PC-3 (cell line): ENCODE measurements at regions not wholly inside any gene's neighbourhood (a gene's known extent, or its start where the extent isn't known, plus 50 kb on each side); places are given as distances from the start of the nearest gene placed in this dataset.

Experiments
- ATAC-seq: fragments of 200-7000 bp; cut with Tn5 transposase; 2 replicates; pipeline ENCODE4 v1.9.1; 2020; ENCODE audit warnings: mild to moderate bottlenecking, moderate library complexity
- BruUV-seq: library from RNA; stranded (reverse); fragments of 400-500 nt; replicated peaks from 2 replicates; lab custom pipeline; 2021; lab: Mats Ljungman, UMichigan
- CTCF ChIA-PET: fragments of 300-600 bp; sonication (Branson Sonifier 250); formaldehyde crosslinking; loops from one replicate; lab custom pipeline; 2022; ENCODE audit warnings: antibody characterized with exemption; lab: Charles Lee
- POLR2A ChIA-PET: fragments of 300-600 bp; sonication (Branson Sonifier 250); formaldehyde crosslinking; loops from one replicate; lab custom pipeline; 2022; ENCODE audit warnings: antibody characterized with exemption; ENCODE audit not compliant: unreplicated experiment; lab: Charles Lee
- DNase-seq: peaks from one replicate; pipeline ENCODE4 v3.0.0-alpha.2; 2015
- H2AFZ ChIP-seq: fragments of 300-600 bp; sonication (generic); 2 replicates; pipeline ENCODE4 v1.6.0; 2016; ENCODE audit warnings: antibody characterized with exemption, low read length
- H3F3A ChIP-seq: fragments of 300-600 bp; sonication (generic); one replicate; pipeline ENCODE4 v1.6.0; 2017; ENCODE audit warnings: antibody characterized with exemption, low read length, control low read depth, mild to moderate bottlenecking; ENCODE audit not compliant: unreplicated experiment
- H3K27ac ChIP-seq: fragments of 300-600 bp; sonication (generic); 2 replicates; pipeline ENCODE4 v1.5.1; 2016; ENCODE audit warnings: mild to moderate bottlenecking, low read length
- H3K27me3 ChIP-seq: fragments of 300-600 bp; sonication (generic); 2 replicates; pipeline ENCODE4 v1.6.1; 2016; ENCODE audit warnings: low read length, mixed read lengths
- H3K36me3 ChIP-seq: fragments of 300-600 bp; sonication (generic); 2 replicates; pipeline ENCODE4 v1.6.1; 2016; ENCODE audit warnings: low read depth, mixed run types, low read length, mixed read lengths
- H3K4me1 ChIP-seq: fragments of 300-600 bp; sonication (generic); 2 replicates; pipeline ENCODE4 v1.5.1; 2016; ENCODE audit warnings: low read length; ENCODE audit not compliant: insufficient read depth
- H3K4me2 ChIP-seq: fragments of 300-600 bp; sonication (generic); 2 replicates; pipeline ENCODE4 v1.6.0; 2016; ENCODE audit warnings: low read length
- H3K4me3 ChIP-seq: fragments of 300-600 bp; sonication (generic); 2 replicates; pipeline ENCODE4 v1.5.1; 2016; ENCODE audit warnings: mild to moderate bottlenecking, low read length, mixed read lengths
- H3K79me2 ChIP-seq: fragments of 300-600 bp; sonication (generic); 2 replicates; pipeline ENCODE4 v1.6.1; 2017; ENCODE audit warnings: low read length, mixed read lengths
- H3K9ac ChIP-seq: fragments of 300-600 bp; sonication (generic); 2 replicates; pipeline ENCODE4 v1.6.0; 2016; ENCODE audit warnings: mild to moderate bottlenecking, low read length
- H3K9me2 ChIP-seq: fragments of 300-600 bp; sonication (generic); replicated peaks from 2 replicates; pipeline ENCODE4 v1.6.1; 2016; ENCODE audit warnings: mixed run types, low read length, mixed read lengths
- H3K9me3 ChIP-seq: fragments of 300-600 bp; sonication (generic); 2 replicates; pipeline ENCODE4 v1.6.1; 2016; ENCODE audit warnings: low read length, mixed read lengths
- H4K20me1 ChIP-seq: fragments of 300-600 bp; sonication (generic); 2 replicates; pipeline ENCODE4 v1.6.1; 2016; ENCODE audit warnings: low read length, mixed read lengths
- EZH2 ChIP-seq: fragments of 300-600 bp; sonication (generic); IDR thresholded peaks from one replicate; pipeline ENCODE4 v1.6.1; 2017; ENCODE audit warnings: antibody characterized with exemption, mild to moderate bottlenecking, low read length; ENCODE audit not compliant: unreplicated experiment
- EZH2phosphoT487 ChIP-seq: fragments of 300-600 bp; sonication (generic); IDR thresholded peaks from 2 replicates; pipeline ENCODE4 v1.6.1; 2018; ENCODE audit warnings: mild to moderate bottlenecking, antibody characterized with exemption, low read length, borderline replicate concordance
- intact Hi-C: fragments of 100-400 bp; cut with micrococcal nuclease; formaldehyde crosslinking; loops from 2 replicates; pipeline ENCODE4 v1.9.0; 2023
- TF ChIP-seq, protein P1 (sequence below): fragments of 300-600 bp; sonication (generic); conservative IDR thresholded peaks from 2 replicates; pipeline ENCODE4 v1.5.1; 2017; ENCODE audit warnings: antibody characterized with exemption, low read depth, mild to moderate bottlenecking, low read length

DNA sequence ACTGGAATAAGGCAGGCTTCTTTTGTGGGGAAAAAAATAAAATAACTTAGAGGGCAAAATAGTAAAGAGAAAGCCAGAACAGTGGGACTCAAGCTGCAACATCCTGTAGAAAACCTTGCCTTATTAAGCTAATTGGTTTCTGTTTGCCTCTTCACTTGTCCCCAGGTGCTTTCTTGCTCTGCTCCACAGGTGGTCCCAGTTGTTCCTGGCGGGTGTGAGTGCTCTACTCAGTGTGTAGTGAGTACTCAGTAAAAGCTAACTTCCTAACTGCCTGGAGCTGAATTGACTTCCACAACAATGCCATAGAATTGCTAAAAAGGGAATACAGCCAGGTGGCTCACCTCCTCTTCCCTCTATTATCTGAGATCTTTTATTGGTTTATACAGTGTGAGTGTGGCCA lies 930.2 kb downstream of the C4orf33 start:
- ChIA-PET POLR2A (no interaction called here), CTCF (no interaction called here)
- H3K4me1 ChIP-seq = no peaks in the 10 kb centered on the region
- no peak for TF ChIP-seq EZH2
- TF ChIP-seq, protein P1, sequence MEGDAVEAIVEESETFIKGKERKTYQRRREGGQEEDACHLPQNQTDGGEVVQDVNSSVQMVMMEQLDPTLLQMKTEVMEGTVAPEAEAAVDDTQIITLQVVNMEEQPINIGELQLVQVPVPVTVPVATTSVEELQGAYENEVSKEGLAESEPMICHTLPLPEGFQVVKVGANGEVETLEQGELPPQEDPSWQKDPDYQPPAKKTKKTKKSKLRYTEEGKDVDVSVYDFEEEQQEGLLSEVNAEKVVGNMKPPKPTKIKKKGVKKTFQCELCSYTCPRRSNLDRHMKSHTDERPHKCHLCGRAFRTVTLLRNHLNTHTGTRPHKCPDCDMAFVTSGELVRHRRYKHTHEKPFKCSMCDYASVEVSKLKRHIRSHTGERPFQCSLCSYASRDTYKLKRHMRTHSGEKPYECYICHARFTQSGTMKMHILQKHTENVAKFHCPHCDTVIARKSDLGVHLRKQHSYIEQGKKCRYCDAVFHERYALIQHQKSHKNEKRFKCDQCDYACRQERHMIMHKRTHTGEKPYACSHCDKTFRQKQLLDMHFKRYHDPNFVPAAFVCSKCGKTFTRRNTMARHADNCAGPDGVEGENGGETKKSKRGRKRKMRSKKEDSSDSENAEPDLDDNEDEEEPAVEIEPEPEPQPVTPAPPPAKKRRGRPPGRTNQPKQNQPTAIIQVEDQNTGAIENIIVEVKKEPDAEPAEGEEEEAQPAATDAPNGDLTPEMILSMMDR = no peak
- TF ChIP-seq EZH2phosphoT487 = no peak
- ATAC-seq (no peak), DNase-seq (no peak)
- no peaks in the 10 kb centered on the region for H3K9me3 ChIP-seq
- no peaks in the 10 kb centered on the region for H3K27me3 ChIP-seq
- no peak overlapping the region for H2AFZ ChIP-seq
- no peaks in the 10 kb centered on the region for H4K20me1 ChIP-seq
- intact Hi-C loops = no loop called here
- H3K4me2 ChIP-seq = no peak overlapping the region
- no peaks in the 10 kb centered on the region for H3F3A ChIP-seq
- no peaks in the 10 kb centered on the region for H3K79me2 ChIP-seq
- no peaks in the 10 kb centered on the region for H3K9me2 ChIP-seq
- no peak overlapping the region for H3K4me3 ChIP-seq
- H3K9ac ChIP-seq = no peak overlapping the region
- no peaks in the 10 kb centered on the region for H3K36me3 ChIP-seq
- BruUV-seq = no TSS peak
- H3K27ac ChIP-seq = no peak overlapping the region

DNA sequence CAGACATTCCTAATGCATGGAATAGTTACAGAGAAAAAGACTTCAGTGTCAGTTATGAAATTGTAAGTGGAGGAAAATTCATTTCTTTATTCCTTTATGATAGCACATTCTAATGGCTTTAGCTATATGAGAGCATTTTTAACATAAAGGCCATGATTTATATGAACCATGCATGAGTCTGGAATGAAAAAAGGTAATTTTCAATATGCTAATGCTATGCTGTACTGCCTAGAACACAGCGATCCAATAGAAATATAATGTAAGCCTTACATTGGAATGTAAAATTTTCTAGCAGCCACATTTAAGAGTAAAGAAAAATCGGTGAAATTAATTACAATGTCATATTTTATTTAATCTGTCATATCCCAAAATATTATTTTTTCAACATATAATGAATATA lies 932.0 kb downstream of the C4orf33 start:
- Histone ChIP-seq H3K9ac (no peak overlapping the region), H3K4me2 (no peak overlapping the region), H3K9me3 (no peaks in the 10 kb centered on the region), H3K36me3 (no peaks in the 10 kb centered on the region), H3K27ac (no peak overlapping the region), H3K79me2 (no peaks in the 10 kb centered on the region), H4K20me1 (no peaks in the 10 kb centered on the region), H3K4me1 (no peaks in the 10 kb centered on the region), H3K27me3 (no peaks in the 10 kb centered on the region), H2AFZ (no peak overlapping the region), H3F3A (no peaks in the 10 kb centered on the region), H3K4me3 (no peak overlapping the region), H3K9me2 (no peaks in the 10 kb centered on the region)
- DNase-seq (no peak), ATAC-seq (no peak)
- no TSS peak for BruUV-seq
- POLR2A ChIA-PET = no interaction called here
- TF ChIP-seq EZH2 (no peak), EZH2phosphoT487 (no peak)
- TF ChIP-seq, protein P1 = no peak
- intact Hi-C loops = no loop called here
- CTCF ChIA-PET = no interaction called here

DNA sequence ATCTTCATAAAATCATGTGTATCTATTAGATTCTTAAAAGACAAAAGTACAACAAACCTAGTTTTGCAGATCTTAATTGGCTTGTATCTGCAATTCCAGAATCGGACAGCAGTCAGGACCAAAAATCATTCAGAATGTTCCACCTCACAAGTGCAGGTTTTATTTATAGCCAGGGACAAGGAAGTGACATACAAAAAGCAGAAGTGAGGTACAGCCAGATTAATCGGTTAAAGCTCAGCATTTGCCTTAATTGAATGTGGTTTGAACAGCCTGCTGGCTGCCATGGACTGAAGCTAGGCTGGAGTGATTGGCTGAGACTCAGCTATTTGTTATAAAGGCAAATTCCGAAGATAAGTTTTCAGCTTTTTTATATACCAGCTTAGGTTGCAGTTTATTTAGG lies 932.6 kb downstream of the C4orf33 start:
- Histone ChIP-seq H3K4me1 (no peaks in the 10 kb centered on the region), H3K4me2 (no peak overlapping the region), H3K36me3 (no peaks in the 10 kb centered on the region), H3F3A (no peaks in the 10 kb centered on the region), H3K79me2 (no peaks in the 10 kb centered on the region), H3K27ac (no peak overlapping the region), H3K9me3 (no peaks in the 10 kb centered on the region), H3K4me3 (no peak overlapping the region), H3K9ac (no peak overlapping the region), H2AFZ (no peak overlapping the region), H3K9me2 (no peaks in the 10 kb centered on the region), H4K20me1 (no peaks in the 10 kb centered on the region), H3K27me3 (no peaks in the 10 kb centered on the region)
- TF ChIP-seq EZH2 (no peak), EZH2phosphoT487 (no peak)
- TF ChIP-seq, protein P1 = no peak
- BruUV-seq = no TSS peak
- CTCF ChIA-PET = no interaction called here
- no peak for DNase-seq
- intact Hi-C loops = no loop called here
- POLR2A ChIA-PET = no interaction called here
- ATAC-seq = no peak
